HG03571 (cell line): ENCODE measurements at regions not wholly inside any gene's neighbourhood (a gene's known extent, or its start where the extent isn't known, plus 50 kb on each side); places are given as distances from the start of the nearest gene placed in this dataset.

Source experiments
- ATAC-seq: cut with Tn5 transposase; IDR thresholded peaks from one replicate; pipeline ENCODE4 v1.9.1; 2021; ENCODE audit not compliant: unreplicated experiment

- no peak for ATAC-seq
Observed at GRCh38 chr2:225340923-225341322, 58.6 kb upstream of the NYAP2 start.

- no peak for ATAC-seq
Observed at GRCh38 chr2:225337183-225337582, 62.3 kb upstream of the NYAP2 start.

GRCh38 chr2:225334514-225334913 is 65.0 kb upstream of the NYAP2 start:
- ATAC-seq, result no peak

GRCh38 chr2:225328192-225328591 is 71.3 kb upstream of the NYAP2 start:
- ATAC-seq, result no peak

GRCh38 chr2:225326969-225327368 is 72.5 kb upstream of the NYAP2 start:
- no peak for ATAC-seq

- ATAC-seq, result no peak
Observed at GRCh38 chr2:225319872-225320271, 79.6 kb upstream of the NYAP2 start.

- ATAC-seq, result no peak
Observed at GRCh38 chr2:225318440-225318839, 81.1 kb upstream of the NYAP2 start.

GRCh38 chr2:225317186-225317585 is 82.3 kb upstream of the NYAP2 start:
- ATAC-seq, result no peak

GRCh38 chr2:225310745-225311144 is 88.8 kb upstream of the NYAP2 start:
- no peak for ATAC-seq

GRCh38 chr2:225309516-225309915 is 90.0 kb upstream of the NYAP2 start:
- ATAC-seq, result no peak

- no peak for ATAC-seq
Observed at GRCh38 chr2:225296951-225297350, 102.6 kb upstream of the NYAP2 start.

GRCh38 chr2:225295102-225295501 is 104.4 kb upstream of the NYAP2 start:
- no peak for ATAC-seq

- no peak for ATAC-seq
Observed at GRCh38 chr2:225293638-225294037, 105.9 kb upstream of the NYAP2 start.

GRCh38 chr2:225290757-225291400 is 108.6 kb upstream of the NYAP2 start:
- ATAC-seq, result no peak

GRCh38 chr2:225289659-225290058 is 109.9 kb upstream of the NYAP2 start:
- ATAC-seq, result no peak

GRCh38 chr2:225288986-225289385 is 110.5 kb upstream of the NYAP2 start:
- no peak for ATAC-seq

- peak; percentile 88 for ATAC-seq
Observed at GRCh38 chr2:225282858-225283710, 116.4 kb upstream of the NYAP2 start.

GRCh38 chr2:225276207-225276606 is 123.3 kb upstream of the NYAP2 start:
- peak; percentile 77 for ATAC-seq

GRCh38 chr2:225275443-225275842 is 124.1 kb upstream of the NYAP2 start:
- ATAC-seq, result no peak

GRCh38 chr2:225274751-225275150 is 124.8 kb upstream of the NYAP2 start:
- ATAC-seq, result peak; percentile 34

GRCh38 chr2:225272173-225272572 is 127.3 kb upstream of the NYAP2 start:
- no peak for ATAC-seq

GRCh38 chr2:225270861-225271260 is 128.6 kb upstream of the NYAP2 start:
- peak; percentile 100 for ATAC-seq
